HUDEP-2 (cell line): ENCODE measurements at regions not wholly inside any gene's neighbourhood (a gene's known extent, or its start where the extent isn't known, plus 50 kb on each side); places are given as distances from the start of the nearest gene placed in this dataset.

ENCODE experiments used
- DNase-seq, 76 experiments: peaks; one replicate each; lab custom pipeline; 2025; ENCODE audit not compliant: unreplicated experiment in 76 of 76; lab: John Stamatoyannopoulos, UW

- DNase-seq = no peak
Measured at GRCh38 chr17:12365805-12366204, 299.9 kb upstream of the MYOCD start.

GRCh38 chr17:12369065-12369464 is 296.6 kb upstream of the MYOCD start:
- no peak for DNase-seq

- DNase-seq = no peak
Measured at GRCh38 chr17:12376276-12376675, 289.4 kb upstream of the MYOCD start.

- DNase-seq = no peak
Measured at GRCh38 chr17:12386225-12386624, 279.5 kb upstream of the MYOCD start.

- no peak for DNase-seq
Measured at GRCh38 chr17:12388226-12388625, 277.5 kb upstream of the MYOCD start.

- no peak for DNase-seq
Measured at GRCh38 chr17:12389421-12389820, 276.3 kb upstream of the MYOCD start.

GRCh38 chr17:12390631-12391030 is 275.1 kb upstream of the MYOCD start:
- no peak for DNase-seq

- DNase-seq = no peak
Measured at GRCh38 chr17:12391468-12391867, 274.2 kb upstream of the MYOCD start.

- peak in 41 of 76 experiments; percentile 1 to 63 (median 15) for DNase-seq
Measured at GRCh38 chr17:12395733-12396354, 269.8 kb upstream of the MYOCD start.

- no peak for DNase-seq
Measured at GRCh38 chr17:12398441-12399051, 267.1 kb upstream of the MYOCD start.

- no peak for DNase-seq
Measured at GRCh38 chr17:12402963-12403622, 262.6 kb upstream of the MYOCD start.

GRCh38 chr17:12403881-12404398 is 261.8 kb upstream of the MYOCD start:
- DNase-seq = no peak

GRCh38 chr17:12406623-12407215 is 259.0 kb upstream of the MYOCD start:
- DNase-seq = no peak

- no peak for DNase-seq
Measured at GRCh38 chr17:12407495-12408252, 258.0 kb upstream of the MYOCD start.

GRCh38 chr17:12409082-12409481 is 256.6 kb upstream of the MYOCD start:
- DNase-seq = no peak

GRCh38 chr17:12410717-12411116 is 255.0 kb upstream of the MYOCD start:
- no peak for DNase-seq

- DNase-seq = no peak
Measured at GRCh38 chr17:12415031-12415430, 250.7 kb upstream of the MYOCD start.

GRCh38 chr17:12421077-12421476 is 244.6 kb upstream of the MYOCD start:
- DNase-seq = no peak

- DNase-seq = no peak
Measured at GRCh38 chr17:12421646-12422306, 243.9 kb upstream of the MYOCD start.

- no peak for DNase-seq
Measured at GRCh38 chr17:12422651-12423050, 243.0 kb upstream of the MYOCD start.
